GM19467 (cell line): ENCODE measurements at regions not wholly inside any gene's neighbourhood (a gene's known extent, or its start where the extent isn't known, plus 50 kb on each side); places are given as distances from the start of the nearest gene placed in this dataset.
"Not testable (repeated sequence)": the region's sequence is repeated elsewhere in the genome, so short reads cannot be mapped to it uniquely, and the experiment has no call there.

Experiments
- ATAC-seq: cut with Tn5 transposase; IDR thresholded peaks from one replicate; pipeline ENCODE4 v1.9.1; 2021; ENCODE audit warnings: mild to moderate bottlenecking, moderate library complexity; ENCODE audit not compliant: unreplicated experiment

DNA sequence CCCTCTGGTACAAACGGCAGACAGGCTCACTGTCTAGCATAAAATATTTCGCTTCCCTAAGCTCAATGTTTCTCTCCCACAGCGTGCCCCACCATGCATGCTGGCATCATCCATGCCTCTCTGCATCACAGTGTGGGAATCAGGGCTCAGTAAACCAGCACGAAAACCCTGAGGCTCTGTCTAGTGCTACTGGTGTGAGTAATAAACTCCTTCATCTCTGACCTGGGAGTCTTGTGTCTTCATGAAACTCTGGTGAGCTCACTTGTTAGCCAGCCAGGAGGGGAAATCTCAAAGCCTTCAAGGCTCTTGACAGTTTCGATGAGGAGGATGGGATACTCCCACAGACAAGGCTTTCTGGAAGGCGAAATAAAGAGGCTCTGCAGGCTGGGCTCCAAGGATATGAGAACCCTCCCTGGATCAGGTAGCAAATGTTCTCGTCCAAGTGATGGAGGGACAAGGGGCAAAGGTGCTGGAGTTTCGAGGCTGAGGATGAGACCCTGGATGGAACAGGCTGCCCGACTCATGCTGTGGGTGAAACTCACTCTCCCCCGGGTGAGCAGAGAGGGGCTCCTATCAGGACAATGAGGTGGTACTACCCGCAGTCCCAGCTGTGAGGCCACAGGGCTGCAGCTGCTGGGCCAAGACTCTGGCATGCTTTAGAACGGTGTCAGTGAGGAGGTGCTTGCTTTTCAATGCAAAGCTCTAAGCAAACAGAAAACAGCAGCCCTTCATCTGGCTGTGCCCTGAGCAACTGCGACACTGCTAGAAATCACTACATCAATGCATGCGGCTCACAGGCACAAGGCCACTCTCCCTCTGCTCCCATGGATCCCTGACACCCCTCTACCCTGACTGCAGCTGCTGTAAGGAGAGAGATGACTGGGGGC lies 69.3 kb downstream of the SHANK2 start:
- ATAC-seq = no peak

DNA sequence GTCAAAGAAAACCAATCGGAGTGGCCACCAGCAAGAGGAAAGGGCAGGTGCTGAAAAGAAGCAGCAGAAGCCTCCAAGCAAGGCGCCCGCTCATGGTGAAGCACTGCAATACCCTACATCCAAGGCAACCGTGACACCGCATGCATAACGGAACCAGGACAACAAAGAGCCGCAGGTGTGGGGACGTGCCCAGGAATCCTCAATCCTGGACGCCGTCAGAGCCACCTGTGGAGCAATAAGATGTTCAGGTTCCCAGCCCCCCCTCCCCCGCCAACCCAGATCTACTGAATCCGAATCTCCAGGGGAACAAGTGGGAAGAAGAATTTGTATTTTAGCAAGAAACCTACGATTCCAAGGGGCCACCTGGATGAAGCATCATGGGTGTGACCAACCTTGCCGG lies 70.8 kb downstream of the SHANK2 start:
- ATAC-seq = no peak

DNA sequence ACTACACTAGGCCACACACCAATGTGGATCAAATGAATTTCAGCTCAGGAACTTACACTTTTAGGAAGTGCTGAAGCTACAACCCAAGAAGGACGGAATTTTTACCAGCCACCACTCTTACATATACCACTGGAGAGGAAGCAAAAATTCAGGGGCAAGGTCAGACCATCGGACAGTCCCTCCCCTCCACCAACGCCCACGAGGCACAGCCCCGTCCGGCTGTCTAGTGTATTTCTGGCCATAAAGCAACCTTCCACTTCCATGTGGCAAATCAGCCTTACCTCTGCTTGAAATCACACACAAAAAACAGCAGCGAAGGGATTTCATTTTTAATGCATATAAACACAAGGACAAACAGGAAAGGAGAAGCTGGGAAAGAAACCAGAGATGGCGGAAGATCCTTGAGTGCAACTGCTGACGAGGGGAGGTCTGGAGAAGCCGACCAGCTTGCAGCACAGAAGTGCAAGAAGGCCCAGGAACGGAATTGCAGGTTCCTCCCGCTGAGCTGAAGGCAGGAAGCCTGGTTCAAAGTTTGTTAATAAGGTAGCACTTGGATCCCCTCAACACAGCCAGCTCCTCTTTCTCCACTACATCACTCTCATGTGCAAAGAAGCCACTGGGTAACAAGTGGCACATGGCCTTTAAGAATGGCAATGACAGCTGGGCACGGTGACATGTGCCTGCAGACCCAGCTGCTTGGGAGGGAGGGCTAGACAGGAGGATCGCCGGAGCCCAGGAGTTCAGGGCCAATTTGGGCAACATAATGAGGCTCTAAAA lies 71.5 kb downstream of the SHANK2 start:
- no peak for ATAC-seq

DNA sequence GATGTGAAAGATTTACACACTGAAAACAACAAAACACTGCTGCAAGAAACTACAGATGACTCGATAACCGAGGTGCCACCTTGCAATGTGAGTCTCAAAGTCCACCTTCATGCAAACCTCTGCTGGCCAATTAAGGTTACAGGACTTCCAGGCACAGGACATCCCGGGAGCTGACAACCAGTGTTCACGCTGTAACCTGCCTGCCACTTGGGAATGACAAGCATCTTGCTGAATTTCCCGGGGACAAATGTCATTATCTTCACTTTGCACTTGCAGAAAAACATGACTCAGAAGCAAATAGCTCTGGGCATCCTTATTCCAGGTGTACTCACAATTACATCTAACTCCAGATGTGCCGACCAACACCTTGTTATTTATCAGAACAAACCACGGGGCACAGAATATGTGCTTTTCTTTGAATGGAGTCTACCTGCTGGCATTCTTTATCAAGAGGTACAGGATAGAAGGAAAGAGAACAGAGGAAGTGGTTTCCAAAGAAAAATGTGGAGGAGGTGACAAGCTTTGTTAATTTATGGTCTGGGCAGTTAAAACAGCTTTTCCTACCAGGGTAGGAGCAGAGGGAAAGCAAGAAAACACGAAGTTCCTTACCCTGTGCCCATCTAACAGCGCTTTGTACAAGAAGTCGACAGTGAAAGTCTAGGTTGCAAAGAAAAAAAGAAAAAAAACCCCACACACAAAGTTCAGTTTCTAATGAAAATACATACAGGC lies 72.3 kb downstream of the SHANK2 start:
- no peak for ATAC-seq

DNA sequence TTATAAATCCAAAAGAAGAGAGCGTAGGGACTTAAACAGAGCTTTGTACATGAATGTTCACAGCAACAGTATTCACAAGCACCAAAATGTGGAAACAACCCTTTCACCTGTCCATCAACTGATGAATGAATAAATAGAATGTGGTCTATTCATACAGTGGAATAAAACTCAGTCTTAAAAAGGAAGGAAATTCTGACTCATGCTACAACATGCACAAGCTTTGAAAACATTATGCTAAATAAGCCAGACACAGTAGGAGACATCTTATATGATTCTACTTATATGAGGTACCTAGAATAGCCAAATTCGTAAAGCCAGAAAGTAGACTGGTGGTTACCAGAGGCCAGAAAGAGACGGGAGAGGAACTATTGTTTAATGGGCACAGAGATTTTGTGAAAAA lies 74.3 kb downstream of the SHANK2 start:
- ATAC-seq = no peak

DNA sequence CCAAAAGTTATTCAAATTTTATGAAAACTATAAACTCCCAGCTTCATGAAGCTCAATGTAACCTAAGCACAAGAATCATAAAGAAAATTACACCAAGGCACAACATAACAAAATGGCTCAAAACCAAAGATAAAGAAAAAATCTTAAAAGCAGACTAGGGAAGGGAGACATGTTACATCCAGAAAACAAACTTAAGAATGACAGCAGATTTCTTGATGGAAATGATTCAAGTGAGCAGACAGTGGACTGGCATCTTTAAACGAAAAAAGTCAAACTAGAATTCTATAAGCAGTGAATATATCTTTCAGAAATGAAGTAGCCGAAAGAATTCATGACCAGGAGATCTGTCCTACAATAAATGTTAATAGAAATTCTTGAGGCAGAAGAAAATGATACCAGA lies 75.6 kb downstream of the SHANK2 start:
- no peak for ATAC-seq

DNA sequence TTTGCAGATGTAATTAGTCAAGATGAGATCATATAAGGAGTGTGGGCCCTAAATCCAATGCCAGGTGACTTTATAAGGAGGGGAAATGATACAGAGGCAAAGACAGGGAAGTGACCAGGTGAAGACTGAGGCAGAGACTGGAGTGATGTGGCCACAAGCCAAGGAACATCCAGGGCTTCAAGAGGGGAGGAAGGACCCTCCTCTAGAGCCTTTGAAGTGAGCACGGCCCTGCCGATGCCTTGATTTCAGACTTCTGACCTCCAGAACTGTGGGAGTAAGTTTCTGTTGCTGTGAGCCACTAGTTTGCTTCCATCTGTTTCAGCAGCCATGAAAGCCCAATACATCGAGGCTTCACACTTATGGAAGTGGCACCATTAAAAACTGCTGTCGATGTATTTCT lies 78.7 kb downstream of the SHANK2 start:
- ATAC-seq = no peak

DNA sequence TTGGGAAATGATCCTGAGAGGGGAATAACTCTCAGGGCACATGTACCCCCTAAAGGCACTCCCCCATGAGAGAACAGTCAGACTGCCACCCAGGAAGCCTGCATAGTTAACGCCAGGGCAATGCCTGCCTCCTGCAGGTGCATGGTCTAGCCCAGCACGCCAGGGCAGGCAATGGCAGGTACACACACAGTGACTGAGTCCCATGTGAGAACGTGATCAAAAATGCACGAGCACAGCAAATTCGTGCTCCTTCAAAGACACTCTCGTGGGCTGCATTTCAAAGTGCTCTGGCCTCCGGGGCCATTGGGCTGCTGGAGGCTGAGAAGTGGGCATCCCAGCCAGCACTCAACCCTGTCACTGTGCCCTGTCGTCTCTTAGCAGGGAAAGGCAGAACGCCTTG lies 79.7 kb downstream of the SHANK2 start:
- no peak for ATAC-seq

DNA sequence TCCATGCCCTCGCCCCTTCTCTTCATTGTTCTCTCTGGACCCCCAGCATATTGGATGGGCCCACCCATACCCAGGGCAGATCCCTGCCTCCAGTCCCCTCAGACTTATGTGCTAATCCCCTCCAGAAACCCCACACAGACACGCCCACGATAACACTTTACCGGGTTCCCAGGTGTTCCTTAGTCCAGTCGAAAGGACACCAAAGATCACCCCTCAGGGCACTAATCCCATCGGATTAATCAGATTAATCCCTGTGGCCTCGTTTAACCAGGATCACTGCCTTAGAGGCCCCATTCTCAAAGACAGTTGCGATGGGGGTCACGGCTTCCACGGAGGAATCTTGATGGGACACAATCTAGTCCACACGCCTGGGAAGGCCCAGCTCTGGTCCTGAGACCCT lies 80.8 kb downstream of the SHANK2 start:
- no peak for ATAC-seq

DNA sequence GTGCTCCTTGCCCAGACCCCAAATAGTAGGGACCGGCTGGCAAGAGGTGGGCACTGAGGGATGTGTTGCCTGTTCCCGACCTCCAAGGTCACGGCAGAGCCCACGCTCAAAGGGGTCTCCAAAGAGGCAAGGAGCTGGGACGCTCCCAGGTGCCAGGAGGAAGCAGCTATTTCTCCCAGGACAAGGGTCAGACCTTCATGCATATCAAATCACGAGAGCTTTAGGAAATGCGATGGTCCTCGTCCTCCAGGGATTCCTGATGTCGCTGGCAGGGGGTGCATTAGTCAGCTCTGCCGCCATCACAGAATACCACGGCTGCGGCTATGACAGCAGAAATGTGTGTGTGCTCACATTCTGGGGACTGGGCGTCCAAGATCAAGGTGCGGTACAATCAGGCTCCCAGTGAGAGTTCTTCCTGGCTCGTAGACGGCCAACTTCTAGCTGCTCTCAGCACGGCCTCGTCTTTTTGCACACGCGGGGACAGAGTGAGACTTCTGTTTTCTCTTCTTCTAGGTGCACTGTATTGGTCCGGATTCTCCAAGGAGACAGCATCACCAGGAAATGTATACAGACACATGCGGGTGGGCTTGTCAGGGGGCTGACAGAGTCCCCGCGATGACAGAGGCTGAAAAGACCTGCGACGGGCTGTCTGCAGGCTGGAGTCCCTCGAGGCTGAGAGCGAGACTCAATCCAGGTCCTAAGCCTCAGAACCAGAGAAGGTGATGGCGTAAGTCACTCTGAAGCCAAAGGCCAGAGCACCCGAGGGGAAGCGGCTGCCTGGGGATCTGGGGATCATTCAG lies 81.6 kb downstream of the SHANK2 start:
- ATAC-seq = no peak

DNA sequence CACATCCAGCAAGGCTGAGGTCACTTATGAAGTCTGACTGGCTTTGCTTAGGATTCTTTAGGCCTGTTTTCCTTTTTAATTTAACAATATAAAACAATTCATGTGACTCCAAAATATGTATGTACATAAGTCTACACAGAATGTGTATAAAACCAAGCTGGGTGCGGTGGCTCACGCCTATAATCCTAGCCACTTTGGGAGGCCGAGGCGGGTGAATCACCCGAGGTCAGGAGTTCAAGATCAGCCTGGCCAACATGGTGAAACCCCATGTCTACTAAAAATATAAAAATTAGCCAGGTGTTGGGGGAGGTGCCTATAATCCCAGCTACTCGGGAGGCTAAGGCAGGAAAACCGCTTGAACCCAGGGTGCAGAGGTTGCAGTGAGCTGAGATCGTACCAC lies 83.1 kb downstream of the SHANK2 start:
- no peak for ATAC-seq

DNA sequence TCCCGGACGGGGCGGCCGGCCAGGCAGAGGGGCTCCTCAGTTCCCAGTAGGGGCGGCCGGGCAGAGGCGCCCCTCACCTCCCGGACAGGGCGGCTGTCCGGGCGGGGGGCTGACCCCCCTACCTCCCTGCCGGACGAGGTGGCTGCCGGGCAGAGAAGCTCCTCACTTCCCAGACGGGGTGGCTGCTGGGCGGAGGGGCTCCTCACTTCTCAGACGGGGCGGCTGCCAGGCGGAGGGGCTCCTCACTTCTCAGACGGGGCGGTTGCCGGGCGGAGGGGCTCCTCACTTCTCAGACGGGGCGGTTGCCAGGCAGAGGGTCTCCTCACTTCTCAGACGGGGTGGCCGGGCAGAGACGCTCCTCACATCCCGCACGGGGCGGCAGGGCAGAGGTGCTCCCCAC lies 84.6 kb downstream of the SHANK2 start:
- ATAC-seq = not testable (repeated sequence)

DNA sequence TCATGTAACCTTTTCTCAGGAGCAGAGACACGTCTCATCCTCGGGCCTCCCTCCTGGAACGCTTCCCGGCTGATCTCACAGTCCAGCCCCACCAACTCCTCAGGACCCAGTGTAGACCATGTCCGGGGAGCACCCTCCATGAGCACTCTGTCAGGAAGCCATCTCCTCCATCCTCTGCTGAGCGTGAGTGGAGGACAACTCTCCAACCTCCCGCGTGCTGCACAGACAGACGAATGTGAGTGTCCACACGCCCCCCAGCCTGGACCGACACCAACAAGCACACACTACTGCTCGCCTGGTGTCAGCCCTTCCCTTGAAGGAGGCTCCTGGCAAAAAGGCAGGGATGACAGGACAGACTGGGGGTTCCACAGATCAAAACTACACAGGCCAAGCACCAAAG lies 86.6 kb downstream of the SHANK2 start:
- ATAC-seq = no peak

DNA sequence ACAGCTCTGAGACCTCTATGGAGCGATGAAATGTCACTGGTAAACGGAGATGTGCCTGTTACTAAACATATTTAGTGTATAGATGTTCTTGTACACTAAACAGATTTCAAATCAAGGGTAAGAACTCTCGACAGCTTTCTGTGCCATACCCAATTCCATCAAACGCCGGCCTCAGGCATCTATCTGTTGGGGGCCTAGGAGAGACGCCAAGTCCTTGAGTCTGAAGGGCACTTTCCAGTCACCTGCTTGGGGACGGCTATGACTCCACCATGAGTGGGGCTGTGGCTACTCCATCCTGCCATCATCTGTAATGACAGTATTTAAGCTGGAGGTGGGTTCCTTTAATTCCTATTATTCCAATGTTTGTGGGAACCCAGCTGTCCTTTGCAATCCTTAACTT lies 87.8 kb downstream of the SHANK2 start:
- ATAC-seq = no peak

DNA sequence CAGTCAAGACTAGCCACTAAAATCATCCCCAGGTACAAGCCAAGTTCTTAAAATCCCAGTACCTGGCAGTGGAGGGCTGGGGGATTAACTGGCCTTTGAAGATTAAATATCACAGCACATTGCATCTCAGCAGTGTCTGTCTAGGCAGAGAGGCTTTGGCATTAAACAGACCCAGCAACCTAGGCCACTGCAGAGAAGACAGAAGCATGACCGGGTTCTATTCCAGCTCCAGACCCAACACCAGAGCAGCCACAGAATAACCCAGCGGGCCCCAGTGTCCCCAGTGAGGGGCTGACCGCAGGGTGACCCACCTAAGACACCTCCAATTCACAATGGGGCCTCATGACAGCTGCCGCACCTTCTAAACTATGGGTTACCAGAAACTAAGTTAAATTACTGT lies 88.2 kb downstream of the SHANK2 start:
- ATAC-seq = no peak

DNA sequence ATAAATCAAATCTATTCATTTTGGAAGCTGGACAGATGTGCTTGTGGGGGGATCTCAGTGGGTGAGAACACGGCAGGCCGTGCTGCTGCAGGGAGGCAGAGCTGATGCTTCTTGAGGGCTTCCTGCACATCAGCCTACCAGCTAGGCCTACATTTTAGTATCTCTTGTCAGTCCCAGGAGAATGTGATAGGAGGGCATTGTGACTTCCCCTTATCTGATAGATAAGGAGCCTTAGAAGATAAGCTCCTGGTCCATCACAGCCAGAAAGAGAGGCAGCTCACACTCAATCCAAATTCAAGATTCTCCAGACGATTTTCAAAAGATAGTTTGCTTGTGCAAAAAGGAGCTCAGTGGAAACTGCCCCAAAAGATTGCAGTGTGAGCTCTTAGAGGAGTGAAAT lies 89.0 kb downstream of the SHANK2 start:
- no peak for ATAC-seq

DNA sequence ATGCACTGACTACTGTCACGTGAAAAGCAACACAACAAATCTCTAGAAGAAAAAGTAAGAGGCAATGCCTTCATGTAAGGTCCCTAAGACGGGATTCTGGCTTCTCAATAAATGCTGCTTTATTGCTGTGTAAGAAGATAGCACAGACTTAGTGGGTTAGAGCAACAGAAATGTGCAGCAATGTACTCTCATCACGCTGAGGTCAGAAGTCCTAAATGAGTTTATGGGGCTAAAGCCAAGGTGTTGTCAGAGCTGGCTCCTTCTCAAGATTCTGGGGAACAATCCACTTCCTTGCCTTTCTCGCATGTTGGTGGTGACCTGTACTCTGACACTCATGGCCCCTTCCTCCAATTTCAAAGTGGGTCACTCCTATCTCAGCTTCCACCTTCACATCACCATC lies 93.4 kb downstream of the SHANK2 start:
- ATAC-seq = no peak

DNA sequence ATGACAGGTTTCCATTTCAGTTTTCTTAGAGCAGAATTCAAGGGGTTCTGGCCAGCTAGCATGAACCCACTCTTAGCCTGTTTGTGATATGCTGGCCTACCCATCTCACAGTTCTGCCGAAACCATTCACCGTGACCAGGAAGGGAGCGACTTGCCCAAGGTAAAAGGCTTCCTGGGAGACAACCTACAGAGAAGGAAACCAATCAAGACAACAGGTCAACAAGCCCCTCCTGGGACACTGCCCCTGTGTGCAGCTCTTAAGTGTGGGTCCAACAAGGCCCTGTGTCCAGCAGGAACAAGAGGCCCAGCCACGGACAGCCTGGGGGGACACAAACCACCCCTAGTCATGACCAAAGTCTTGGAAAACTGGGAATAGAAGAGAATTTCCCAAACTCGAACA lies 94.7 kb downstream of the SHANK2 start:
- not testable (repeated sequence) for ATAC-seq

DNA sequence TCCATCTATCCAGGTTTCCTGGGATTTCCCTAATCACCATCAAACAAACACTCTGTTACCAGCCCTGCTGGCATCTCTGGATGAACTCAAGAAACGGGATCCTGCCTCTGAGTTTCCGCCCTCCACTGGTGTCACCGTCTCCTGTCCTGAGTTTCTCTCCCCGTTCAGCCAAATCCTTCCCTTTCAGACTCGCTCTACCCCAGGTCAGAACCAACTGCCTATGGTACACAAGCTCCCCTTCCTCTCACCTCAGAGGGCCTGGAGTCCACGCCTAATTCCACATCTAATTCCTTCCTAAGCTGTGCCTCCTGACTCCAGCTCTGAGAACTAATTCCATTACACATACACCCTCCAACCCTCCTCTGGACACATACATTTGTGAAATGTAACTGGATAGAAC lies 96.1 kb downstream of the SHANK2 start:
- ATAC-seq = no peak

DNA sequence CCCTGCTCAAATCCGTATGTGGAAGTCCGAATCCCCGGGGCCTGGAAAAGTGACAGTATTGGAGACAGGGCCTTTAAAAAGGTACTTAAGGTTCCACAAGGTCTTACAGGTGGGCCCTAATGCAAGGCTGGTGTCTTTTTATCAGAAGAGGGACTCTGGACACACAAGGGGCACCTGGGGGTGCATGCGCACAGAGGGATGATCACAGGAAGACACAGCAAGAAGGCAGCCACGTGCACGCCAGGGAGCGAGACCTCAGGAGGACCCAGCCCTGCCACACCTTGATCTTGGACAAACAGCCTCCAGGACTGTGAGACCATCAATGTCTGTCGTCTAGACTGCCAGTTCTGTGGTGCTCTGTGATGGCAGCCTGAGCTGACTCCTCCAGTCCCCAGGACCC lies 96.5 kb downstream of the SHANK2 start:
- no peak for ATAC-seq

DNA sequence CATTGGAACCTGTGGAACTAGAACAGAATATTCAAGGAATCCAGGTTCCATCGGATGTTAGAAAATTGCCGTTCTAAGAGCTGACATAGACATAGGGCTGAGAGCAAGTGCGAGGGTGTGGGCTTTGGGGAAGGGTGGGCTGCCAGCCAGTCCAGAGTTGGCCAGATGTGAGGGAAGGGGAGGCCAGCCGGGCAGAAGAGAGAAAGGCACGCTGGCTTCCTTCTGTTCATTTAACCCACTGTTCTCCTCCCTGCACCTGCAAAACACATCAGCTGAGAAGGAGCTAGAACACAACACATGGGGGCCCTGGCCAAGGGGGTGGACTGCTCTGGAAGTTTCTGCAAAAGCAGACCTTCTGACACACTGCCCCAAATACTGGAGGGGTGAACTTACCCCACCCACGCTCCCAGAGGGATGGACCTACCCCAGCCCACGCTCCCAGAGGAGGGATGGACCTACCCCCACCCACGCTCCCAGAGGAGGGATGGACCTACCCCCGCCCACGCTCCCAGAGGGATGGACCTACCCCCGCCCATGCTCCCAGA lies 98.0 kb downstream of the SHANK2 start:
- ATAC-seq = no peak
